K562 (cell line): ENCODE measurements at regions not wholly inside any gene's neighbourhood (a gene's known extent, or its start where the extent isn't known, plus 50 kb on each side); places are given as distances from the start of the nearest gene placed in this dataset.

Experiments
- ATAC-seq: fragments of 200-7000 bp; cut with Tn5 transposase; 3 replicates; pipeline ENCODE4 v1.9.1; 2020; ENCODE audit warnings: moderate library complexity
- BruUV-seq: library from RNA; stranded (reverse); fragments of 400-500 nt; replicated peaks from 2 replicates; lab custom pipeline; 2021; lab: Mats Ljungman, UMichigan
- CTCF ChIA-PET: fragments of 300-600 bp; formaldehyde crosslinking; extraction: SDS; loops from one replicate; lab custom pipeline; 2021; ENCODE audit warnings: low intra/inter-chr PET ratio; lab: Yijun Ruan, JAX
- POLR2A ChIA-PET: fragments of 300-600, 350-650 bp; sonication (Branson Sonifier 250); formaldehyde crosslinking; extraction: SDS; loops from one replicate; lab custom pipeline; 2021; ENCODE audit warnings: antibody characterized with exemption, inconsistent platforms; lab: Yijun Ruan, JAX
- DNase-seq, 4 experiments: peaks; one replicate each; pipeline versions ENCODE4 v3.0.0 to v3.0.0-alpha.2; 2011 to 2018; ENCODE audit warnings: low spot score in 3 of 4, mixed read lengths in 3 of 4; ENCODE audit errors: extremely low read depth in 1 of 4
- FAIRE-seq: peaks from 2 replicates; lab custom pipeline; 2011; peaks lifted over from hg19 to GRCh38; lab: Jason Lieb, UNC
- H2AFZ ChIP-seq: 2 replicates; pipeline ENCODE4 v1.6.0; 2011; ENCODE audit warnings: low read depth, low read length, control low read depth, inconsistent platforms
- H3K27ac ChIP-seq: fragments of 200-600 bp; 3 replicates; pipeline ENCODE4 v1.8.0; 2011; ENCODE audit warnings: low read depth, mild to moderate bottlenecking, control low read depth, inconsistent platforms, low read length, moderate library complexity, mixed read lengths; ENCODE audit errors: extremely low read depth
- H3K27me3 ChIP-seq, 2 experiments: fragments of 300-600 bp in 1 of 2; 2 replicates in 1 of 2; 3 replicates in 1 of 2; pipeline versions ENCODE4 v1.6.0 to v1.8.0; 2011; ENCODE audit warnings: inconsistent platforms in 2 of 2, low read length in 2 of 2, mild to moderate bottlenecking in 1 of 2, mixed read lengths in 1 of 2, moderate library complexity in 1 of 2; ENCODE audit not compliant: control insufficient read depth in 2 of 2, insufficient read depth in 2 of 2
- H3K36me3 ChIP-seq: fragments of 300-600 bp; 3 replicates; pipeline ENCODE4 v1.8.0; 2011; ENCODE audit warnings: mild to moderate bottlenecking, low read length, inconsistent platforms; ENCODE audit not compliant: control insufficient read depth, insufficient read depth
- H3K4me1 ChIP-seq, 2 experiments: fragments of 200-600 bp in 1 of 2; replicated peaks in 1 of 2; 2 replicates in 1 of 2; 3 replicates in 1 of 2; pipeline versions ENCODE4 v1.5.1 to v1.8.0; 2011; ENCODE audit warnings: inconsistent platforms in 2 of 2, low read length in 2 of 2, mild to moderate bottlenecking in 1 of 2, mixed read lengths in 1 of 2, moderate library complexity in 1 of 2; ENCODE audit not compliant: control insufficient read depth in 2 of 2, insufficient read depth in 2 of 2
- H3K4me2 ChIP-seq: 2 replicates; pipeline ENCODE4 v1.6.1; 2011; ENCODE audit warnings: low read length, control low read depth, inconsistent platforms, mixed read lengths; ENCODE audit not compliant: insufficient read depth
- H3K4me3 ChIP-seq: fragments of 200-600 bp; sonication (generic), shearing (Covaris generic); 2 replicates; pipeline ENCODE4 v1.5.1; 2016; ENCODE audit warnings: control low read depth, inconsistent platforms
- H3K79me2 ChIP-seq: fragments of 200-600 bp; 3 replicates; pipeline ENCODE4 v1.8.0; 2011; ENCODE audit warnings: low read length, inconsistent platforms; ENCODE audit not compliant: control insufficient read depth, insufficient read depth
- H3K9ac ChIP-seq, 2 experiments: 2 replicates each; pipeline versions ENCODE4 v1.6.0 to v1.6.1; 2011; ENCODE audit warnings: low read depth in 2 of 2, low read length in 2 of 2, control low read depth in 1 of 2, inconsistent platforms in 1 of 2, mild to moderate bottlenecking in 1 of 2, mixed read lengths in 1 of 2; ENCODE audit not compliant: insufficient read depth in 1 of 2
- H3K9me1 ChIP-seq: one replicate; pipeline ENCODE4 v1.6.0; 2011; ENCODE audit warnings: inconsistent platforms, mild to moderate bottlenecking, low read length, moderate library complexity; ENCODE audit not compliant: control insufficient read depth, insufficient read depth
- H3K9me3 ChIP-seq: replicated peaks from 2 replicates; pipeline ENCODE4 v1.5.1; 2011; ENCODE audit warnings: low read depth, low read length, inconsistent platforms; ENCODE audit not compliant: control insufficient read depth, insufficient read depth
- H4K20me1 ChIP-seq: replicated peaks from 2 replicates; pipeline ENCODE4 v1.6.1; 2011; ENCODE audit warnings: low read length, inconsistent platforms, mixed read lengths; ENCODE audit not compliant: control insufficient read depth, insufficient read depth
- BRD9 ChIP-seq: fragments of 450-650 bp; IDR thresholded peaks from 2 replicates; pipeline ENCODE4 v1.6.1; 2018; ENCODE audit warnings: low read depth; ENCODE audit not compliant: partially characterized antibody
- COPS2 ChIP-seq: fragments of 450-650 bp; conservative IDR thresholded peaks from 2 replicates; pipeline ENCODE4 v1.6.1; 2016; ENCODE audit warnings: mild to moderate bottlenecking, moderate library complexity
- EHMT2 ChIP-seq: fragments of 450-650 bp; IDR thresholded peaks from 2 replicates; pipeline ENCODE4 v1.6.1; 2018; ENCODE audit warnings: antibody characterized with exemption
- ERF ChIP-seq: fragments of 450-650 bp; formaldehyde crosslinking; IDR thresholded peaks from 2 replicates; pipeline ENCODE4 v1.4.0; 2020; ENCODE audit warnings: mild to moderate bottlenecking, mixed read lengths
- FOXA3 ChIP-seq, 2 experiments: fragments of 450-650 bp in 1 of 2; sonication (generic) in 1 of 2; formaldehyde crosslinking; IDR thresholded peaks in 1 of 2; conservative IDR thresholded peaks in 1 of 2; 2 replicates each; pipeline versions ENCODE4 v1.4.0 to v1.8.0; 2020 to 2022; ENCODE audit warnings: mild to moderate bottlenecking in 2 of 2, missing genetic modification reagents in 1 of 2
- HINFP ChIP-seq: fragments of 450-650 bp; conservative IDR thresholded peaks from 2 replicates; pipeline ENCODE4 v1.6.1; 2016; ENCODE audit warnings: missing genetic modification characterization, low read depth, mild to moderate bottlenecking, control low read depth, missing compliant biosample characterization
- IRF2 ChIP-seq: sonication (generic); formaldehyde crosslinking; IDR thresholded peaks from 2 replicates; pipeline ENCODE4 v1.8.1; 2022; ENCODE audit warnings: mild to moderate bottlenecking, missing genetic modification reagents
- NCOA4 ChIP-seq: fragments of 450-650 bp; IDR thresholded peaks from 2 replicates; pipeline ENCODE4 v1.6.1; 2018; ENCODE audit warnings: mild to moderate bottlenecking; ENCODE audit not compliant: partially characterized antibody
- SNIP1 ChIP-seq: fragments of 450-650 bp; IDR thresholded peaks from 2 replicates; pipeline ENCODE4 v1.7.1; 2017; ENCODE audit warnings: low read depth, mild to moderate bottlenecking
- WHSC1 ChIP-seq: IDR thresholded peaks from one replicate; pipeline ENCODE4 v1.6.1; 2012; ENCODE audit warnings: low read length, control low read depth, inconsistent platforms
- ZBTB26 ChIP-seq: fragments of 450-650 bp; formaldehyde crosslinking; IDR thresholded peaks from 2 replicates; pipeline ENCODE4 v1.4.0; 2022; ENCODE audit warnings: missing genetic modification characterization
- ZBTB40 ChIP-seq, 2 experiments: fragments of 450-650 bp in 1 of 2; sonication (generic) in 1 of 2; formaldehyde crosslinking in 1 of 2; IDR thresholded peaks; 2 replicates each; pipeline versions ENCODE4 v1.7.1 to v1.9.0; 2016 to 2022; ENCODE audit warnings: inconsistent platforms in 1 of 2, mild to moderate bottlenecking in 1 of 2, missing genetic modification reagents in 1 of 2
- WGBS: fragments of 100-300 bp; shearing (Covaris generic); methylation state at CpG from one replicate; pipeline ENCODE4 v1.1.6; 2016; ENCODE audit warnings: low coverage, mixed read lengths; ENCODE audit not compliant: insufficient coverage; ENCODE audit errors: missing lambda C conversion rate; 5-methylcytosine and 5-hydroxymethylcytosine counted together
- in situ Hi-C: fragments of 300-500 bp; cut with MboI; formaldehyde crosslinking; loops from 4 replicates; pipeline ENCODE4 v1.15.0; 2018; ENCODE audit warnings: inconsistent platforms, mixed read lengths
- intact Hi-C: fragments of 100-400 bp; cut with micrococcal nuclease; formaldehyde crosslinking; loops from 2 replicates; pipeline ENCODE4 v1.14.2; 2022

GRCh38 chr4:146096371-146096770 lies 79.1 kb upstream of the LSM6 start:
- H2AFZ ChIP-seq = no peak overlapping the region
- H3K9me1 ChIP-seq = no peaks in the 10 kb centered on the region
- in situ Hi-C loops (no loop called here), intact Hi-C loops (loop anchor here (10.0 kb wide), 1 partner anchor 818 kb away; no protein-coding TSS in a partner anchor)
- 4% methylated on average over 2 of the region's 2 CpGs for WGBS
- H3K4me1 ChIP-seq = no peaks in the 10 kb centered on the region
- ATAC-seq (no peak), DNase-seq (no peak), FAIRE-seq (no peak)
- ChIA-PET POLR2A (no interaction called here), CTCF (no interaction called here)
- BruUV-seq = no TSS peak
- H3K9ac ChIP-seq = no peak overlapping the region
- H3K4me2 ChIP-seq = no peak overlapping the region
- H3K36me3 ChIP-seq = no peaks in the 10 kb centered on the region
- H3K9me3 ChIP-seq = no peaks in the 10 kb centered on the region
- H4K20me1 ChIP-seq = no peaks in the 10 kb centered on the region
- no peak overlapping the region for H3K4me3 ChIP-seq
- no peaks in the 10 kb centered on the region; a peak in 1 of 5 replicates for H3K27me3 ChIP-seq
- H3K79me2 ChIP-seq = no peaks in the 10 kb centered on the region
- no peak overlapping the region for H3K27ac ChIP-seq
- TF ChIP-seq EHMT2 (no peak), BRD9 (no peak), HINFP (no peak), IRF2 (CRISPR knock-in tag) (no peak), ZBTB26 (CRISPR knock-in tag) (no peak), SNIP1 (no peak), ERF (CRISPR knock-in tag) (no peak), FOXA3 (CRISPR knock-in tag; conservative IDR thresholded peaks at IDR 0.05 in 1 of 2, IDR thresholded peaks at IDR 0.05 in 1 of 2) (no peak), ZBTB40 (IDR thresholded peaks at IDR 0.05) (no peak), ZBTB40 (CRISPR knock-in tag; IDR thresholded peaks at IDR 0.05) (no peak), COPS2 (no peak), NCOA4 (no peak), WHSC1 (no peak)
